ENCODE measurements at regions not wholly inside any gene's neighbourhood (a gene's known extent, or its start where the extent isn't known, plus 50 kb on each side); places are given as distances from the start of the nearest gene placed in this dataset.

- TF ChIP-seq, protein P1, sequence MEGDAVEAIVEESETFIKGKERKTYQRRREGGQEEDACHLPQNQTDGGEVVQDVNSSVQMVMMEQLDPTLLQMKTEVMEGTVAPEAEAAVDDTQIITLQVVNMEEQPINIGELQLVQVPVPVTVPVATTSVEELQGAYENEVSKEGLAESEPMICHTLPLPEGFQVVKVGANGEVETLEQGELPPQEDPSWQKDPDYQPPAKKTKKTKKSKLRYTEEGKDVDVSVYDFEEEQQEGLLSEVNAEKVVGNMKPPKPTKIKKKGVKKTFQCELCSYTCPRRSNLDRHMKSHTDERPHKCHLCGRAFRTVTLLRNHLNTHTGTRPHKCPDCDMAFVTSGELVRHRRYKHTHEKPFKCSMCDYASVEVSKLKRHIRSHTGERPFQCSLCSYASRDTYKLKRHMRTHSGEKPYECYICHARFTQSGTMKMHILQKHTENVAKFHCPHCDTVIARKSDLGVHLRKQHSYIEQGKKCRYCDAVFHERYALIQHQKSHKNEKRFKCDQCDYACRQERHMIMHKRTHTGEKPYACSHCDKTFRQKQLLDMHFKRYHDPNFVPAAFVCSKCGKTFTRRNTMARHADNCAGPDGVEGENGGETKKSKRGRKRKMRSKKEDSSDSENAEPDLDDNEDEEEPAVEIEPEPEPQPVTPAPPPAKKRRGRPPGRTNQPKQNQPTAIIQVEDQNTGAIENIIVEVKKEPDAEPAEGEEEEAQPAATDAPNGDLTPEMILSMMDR (conservative IDR thresholded peaks at IDR 0.05; ENCODE audit: low read depth in 2 of 2) = no peak
- TF ChIP-seq, protein P2, sequence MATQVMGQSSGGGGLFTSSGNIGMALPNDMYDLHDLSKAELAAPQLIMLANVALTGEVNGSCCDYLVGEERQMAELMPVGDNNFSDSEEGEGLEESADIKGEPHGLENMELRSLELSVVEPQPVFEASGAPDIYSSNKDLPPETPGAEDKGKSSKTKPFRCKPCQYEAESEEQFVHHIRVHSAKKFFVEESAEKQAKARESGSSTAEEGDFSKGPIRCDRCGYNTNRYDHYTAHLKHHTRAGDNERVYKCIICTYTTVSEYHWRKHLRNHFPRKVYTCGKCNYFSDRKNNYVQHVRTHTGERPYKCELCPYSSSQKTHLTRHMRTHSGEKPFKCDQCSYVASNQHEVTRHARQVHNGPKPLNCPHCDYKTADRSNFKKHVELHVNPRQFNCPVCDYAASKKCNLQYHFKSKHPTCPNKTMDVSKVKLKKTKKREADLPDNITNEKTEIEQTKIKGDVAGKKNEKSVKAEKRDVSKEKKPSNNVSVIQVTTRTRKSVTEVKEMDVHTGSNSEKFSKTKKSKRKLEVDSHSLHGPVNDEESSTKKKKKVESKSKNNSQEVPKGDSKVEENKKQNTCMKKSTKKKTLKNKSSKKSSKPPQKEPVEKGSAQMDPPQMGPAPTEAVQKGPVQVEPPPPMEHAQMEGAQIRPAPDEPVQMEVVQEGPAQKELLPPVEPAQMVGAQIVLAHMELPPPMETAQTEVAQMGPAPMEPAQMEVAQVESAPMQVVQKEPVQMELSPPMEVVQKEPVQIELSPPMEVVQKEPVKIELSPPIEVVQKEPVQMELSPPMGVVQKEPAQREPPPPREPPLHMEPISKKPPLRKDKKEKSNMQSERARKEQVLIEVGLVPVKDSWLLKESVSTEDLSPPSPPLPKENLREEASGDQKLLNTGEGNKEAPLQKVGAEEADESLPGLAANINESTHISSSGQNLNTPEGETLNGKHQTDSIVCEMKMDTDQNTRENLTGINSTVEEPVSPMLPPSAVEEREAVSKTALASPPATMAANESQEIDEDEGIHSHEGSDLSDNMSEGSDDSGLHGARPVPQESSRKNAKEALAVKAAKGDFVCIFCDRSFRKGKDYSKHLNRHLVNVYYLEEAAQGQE (IDR thresholded peaks at IDR 0.05; ENCODE audit: unreplicated experiment) = no peak
- TF ChIP-seq EZH2 (IDR thresholded peaks at IDR 0.05; ENCODE audit: low read depth, unreplicated experiment) (no peak), EZH2phosphoT487 (IDR thresholded peaks at IDR 0.05; ENCODE audit: unreplicated experiment) (no peak), POLR2AphosphoS5 (IDR thresholded peaks at IDR 0.05; ENCODE audit: low read depth) (no peak), JUNB (IDR thresholded peaks at IDR 0.05; ENCODE audit: unreplicated experiment) (no peak)
Observed at GRCh38 chr2:106990297-106990696, 104.3 kb upstream of the ST6GAL2 start.
